ENCODE measurements at regions not wholly inside any gene's neighbourhood (a gene's known extent, or its start where the extent isn't known, plus 50 kb on each side); places are given as distances from the start of the nearest gene placed in this dataset.

GRCh38 chr9:129401623-129402370 lies 219.1 kb downstream of the C9orf50 start:
- TF ChIP-seq CTCF (IDR thresholded peaks at IDR 0.05 in 8 of 11, conservative IDR thresholded peaks at IDR 0.05 in 3 of 11) (no peak), POLR2A (IDR thresholded peaks at IDR 0.05) (no peak)
